Fibroblast of lung (primary cell): ENCODE measurements at regions not wholly inside any gene's neighbourhood (a gene's known extent, or its start where the extent isn't known, plus 50 kb on each side); places are given as distances from the start of the nearest gene placed in this dataset.

Experiments used
- DNase-seq, 2 donors: peaks; one replicate each; pipeline versions ENCODE4 v3.0.0 to v3.0.0-alpha.2; 2010; ENCODE audit warnings: low read depth in 2 of 2
- H2AFZ ChIP-seq: 2 replicates; pipeline ENCODE4 v1.5.1; 2012; ENCODE audit warnings: low read length, control low read depth, inconsistent platforms
- H3K27ac ChIP-seq: 2 replicates; pipeline ENCODE4 v1.5.1; 2011; ENCODE audit warnings: low read length, control low read depth; ENCODE audit not compliant: insufficient read depth
- H3K27me3 ChIP-seq: 2 replicates; pipeline ENCODE4 v1.5.1; 2011; ENCODE audit warnings: mild to moderate bottlenecking, low read length; ENCODE audit not compliant: control insufficient read depth, insufficient read depth
- H3K36me3 ChIP-seq: 2 replicates; pipeline ENCODE4 v1.5.1; 2011; ENCODE audit warnings: low read length; ENCODE audit not compliant: control insufficient read depth, insufficient read depth
- H3K4me1 ChIP-seq: 2 replicates; pipeline ENCODE4 v1.5.1; 2011; ENCODE audit warnings: low read length; ENCODE audit not compliant: control insufficient read depth, insufficient read depth; ENCODE audit errors: extremely low read depth
- H3K4me2 ChIP-seq: 2 replicates; pipeline ENCODE4 v1.5.1; 2011; ENCODE audit warnings: low read length, control low read depth; ENCODE audit not compliant: insufficient read depth; ENCODE audit errors: extremely low read depth
- H3K4me3 ChIP-seq, 4 experiments: fragments of 200-600 bp in 1 of 4; sonication (generic) in 1 of 4; replicated peaks in 1 of 4; 2 replicates each; pipeline ENCODE4 v1.5.1; 2011 to 2016; ENCODE audit warnings: low read length in 4 of 4, low read depth in 3 of 4, mild to moderate bottlenecking in 3 of 4, control low read depth in 2 of 4, inconsistent platforms in 1 of 4, mixed read lengths in 1 of 4; ENCODE audit not compliant: insufficient read depth in 1 of 4; ENCODE audit errors: control extremely low read depth in 1 of 4
- H3K79me2 ChIP-seq: 2 replicates; pipeline ENCODE4 v1.5.1; 2012; ENCODE audit warnings: mild to moderate bottlenecking, low read length, inconsistent platforms; ENCODE audit not compliant: control insufficient read depth, insufficient read depth
- H3K9ac ChIP-seq: 2 replicates; pipeline ENCODE4 v1.5.1; 2011; ENCODE audit warnings: mild to moderate bottlenecking, low read length, control low read depth; ENCODE audit not compliant: insufficient read depth
- H3K9me3 ChIP-seq: 2 replicates; pipeline ENCODE4 v1.5.1; 2012; ENCODE audit warnings: low read depth, low read length; ENCODE audit not compliant: control insufficient read depth, insufficient read depth
- H4K20me1 ChIP-seq: 2 replicates; pipeline ENCODE4 v1.5.1; 2011; ENCODE audit warnings: low read length; ENCODE audit not compliant: control insufficient read depth, insufficient read depth; ENCODE audit errors: extremely low read depth
- EZH2 ChIP-seq: IDR thresholded peaks from 2 replicates; pipeline ENCODE4 v1.5.1; 2012; ENCODE audit warnings: low read length, control low read depth, mild to moderate bottlenecking; ENCODE audit errors: missing control alignments
- TF ChIP-seq, protein P1 (sequence below), 2 donors: IDR thresholded peaks in 1 of 2; conservative IDR thresholded peaks in 1 of 2; 1 replicate in 1 of 2; 2 replicates in 1 of 2; pipeline ENCODE4 v1.5.1; 2011 to 2012; ENCODE audit warnings: low read length in 2 of 2, control low read depth in 1 of 2, inconsistent platforms in 1 of 2, low read depth in 1 of 2, mild to moderate bottlenecking in 1 of 2

- no peak overlapping the region for H3K27ac ChIP-seq
- no peak overlapping the region for H3K9ac ChIP-seq
- no peaks in the 10 kb centered on the region for H3K27me3 ChIP-seq
- DNase-seq, result no peak
- H3K9me3 ChIP-seq, result no peaks in the 10 kb centered on the region
- H3K79me2 ChIP-seq, result no peaks in the 10 kb centered on the region
- no peaks in the 10 kb centered on the region for H3K4me1 ChIP-seq
- no peak overlapping the region for H3K4me3 ChIP-seq
- no peaks in the 10 kb centered on the region for H3K36me3 ChIP-seq
- H3K4me2 ChIP-seq, result no peak overlapping the region
- no peak overlapping the region for H2AFZ ChIP-seq
- H4K20me1 ChIP-seq, result no peaks in the 10 kb centered on the region
- TF ChIP-seq, protein P1, sequence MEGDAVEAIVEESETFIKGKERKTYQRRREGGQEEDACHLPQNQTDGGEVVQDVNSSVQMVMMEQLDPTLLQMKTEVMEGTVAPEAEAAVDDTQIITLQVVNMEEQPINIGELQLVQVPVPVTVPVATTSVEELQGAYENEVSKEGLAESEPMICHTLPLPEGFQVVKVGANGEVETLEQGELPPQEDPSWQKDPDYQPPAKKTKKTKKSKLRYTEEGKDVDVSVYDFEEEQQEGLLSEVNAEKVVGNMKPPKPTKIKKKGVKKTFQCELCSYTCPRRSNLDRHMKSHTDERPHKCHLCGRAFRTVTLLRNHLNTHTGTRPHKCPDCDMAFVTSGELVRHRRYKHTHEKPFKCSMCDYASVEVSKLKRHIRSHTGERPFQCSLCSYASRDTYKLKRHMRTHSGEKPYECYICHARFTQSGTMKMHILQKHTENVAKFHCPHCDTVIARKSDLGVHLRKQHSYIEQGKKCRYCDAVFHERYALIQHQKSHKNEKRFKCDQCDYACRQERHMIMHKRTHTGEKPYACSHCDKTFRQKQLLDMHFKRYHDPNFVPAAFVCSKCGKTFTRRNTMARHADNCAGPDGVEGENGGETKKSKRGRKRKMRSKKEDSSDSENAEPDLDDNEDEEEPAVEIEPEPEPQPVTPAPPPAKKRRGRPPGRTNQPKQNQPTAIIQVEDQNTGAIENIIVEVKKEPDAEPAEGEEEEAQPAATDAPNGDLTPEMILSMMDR (conservative IDR thresholded peaks at IDR 0.05 in 1 of 2, IDR thresholded peaks at IDR 0.05 in 1 of 2; ENCODE audit: low read depth in 1 of 2, low read length in 2 of 2), result no peak
- TF ChIP-seq EZH2, result no peak
Measured at GRCh38 chr2:195115738-195116137, 541.3 kb upstream of the SLC39A10 start.

GRCh38 chr2:195108182-195108581 lies 548.8 kb upstream of the SLC39A10 start:
- H3K27ac ChIP-seq, result no peak overlapping the region
- H3K4me1 ChIP-seq, result no peaks in the 10 kb centered on the region
- H3K4me3 ChIP-seq, result no peak overlapping the region
- no peak for DNase-seq
- H3K4me2 ChIP-seq, result no peak overlapping the region
- H2AFZ ChIP-seq, result no peak overlapping the region
- no peak for TF ChIP-seq EZH2
- TF ChIP-seq, protein P1 (conservative IDR thresholded peaks at IDR 0.05 in 1 of 2, IDR thresholded peaks at IDR 0.05 in 1 of 2; ENCODE audit: low read depth in 1 of 2, low read length in 2 of 2), result no peak
- H3K79me2 ChIP-seq, result no peaks in the 10 kb centered on the region
- no peaks in the 10 kb centered on the region for H3K36me3 ChIP-seq
- H3K27me3 ChIP-seq, result no peaks in the 10 kb centered on the region
- no peak overlapping the region for H3K9ac ChIP-seq
- no peaks in the 10 kb centered on the region for H3K9me3 ChIP-seq
- H4K20me1 ChIP-seq, result no peaks in the 10 kb centered on the region

DNA sequence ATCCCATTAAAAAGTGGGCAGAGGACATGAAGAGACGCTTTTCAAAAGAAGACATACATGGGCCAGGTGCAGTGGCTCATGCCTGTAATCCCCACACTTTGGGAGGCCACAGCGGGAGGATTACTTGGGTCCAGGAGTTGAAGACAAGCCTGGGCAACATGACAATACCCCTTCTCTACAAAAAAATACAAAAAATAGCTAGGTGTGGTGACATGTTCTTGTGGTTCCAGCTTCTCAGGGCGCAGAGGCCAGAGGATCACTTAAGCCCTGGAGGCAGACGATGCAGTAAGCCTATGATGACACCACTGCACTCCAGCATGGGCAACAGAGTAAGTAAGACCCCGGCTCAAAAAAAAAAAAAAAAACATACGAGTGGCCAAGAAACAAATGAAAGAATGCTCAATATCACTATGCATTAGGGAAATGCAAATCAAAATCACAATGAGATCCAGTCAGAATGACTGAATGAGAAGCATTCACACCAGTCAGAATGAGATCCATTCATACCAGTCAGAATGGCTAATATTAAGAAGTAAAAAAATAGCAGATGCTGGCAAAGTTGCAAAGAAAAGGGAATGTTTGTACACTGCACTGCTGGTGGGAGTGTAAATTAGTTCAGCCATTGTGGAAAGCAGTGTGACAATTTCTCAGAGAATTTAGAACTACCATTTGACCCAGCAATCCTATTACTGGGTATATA lies 550.2 kb upstream of the SLC39A10 start:
- Histone ChIP-seq H3K4me3 (no peak overlapping the region), H3K9ac (no peak overlapping the region), H2AFZ (no peak overlapping the region), H3K27me3 (no peaks in the 10 kb centered on the region), H3K4me1 (no peaks in the 10 kb centered on the region), H4K20me1 (no peaks in the 10 kb centered on the region), H3K79me2 (no peaks in the 10 kb centered on the region), H3K36me3 (no peaks in the 10 kb centered on the region), H3K4me2 (no peak overlapping the region), H3K27ac (no peak overlapping the region), H3K9me3 (no peaks in the 10 kb centered on the region)
- TF ChIP-seq, protein P1 (conservative IDR thresholded peaks at IDR 0.05 in 1 of 2, IDR thresholded peaks at IDR 0.05 in 1 of 2; ENCODE audit: low read depth in 1 of 2, low read length in 2 of 2), result no peak
- no peak for TF ChIP-seq EZH2
- DNase-seq, result no peak
